Stimulated activated CD8-positive, alpha-beta memory T cell treated with anti-CD3 and anti-CD28 coated beads, Interleukin-4, amount 100 ng/mL, for 48 hours (primary cell): ENCODE measurements at regions not wholly inside any gene's neighbourhood (a gene's known extent, or its start where the extent isn't known, plus 50 kb on each side); places are given as distances from the start of the nearest gene placed in this dataset.
"Not testable (repeated sequence)": the region's sequence is repeated elsewhere in the genome, so short reads cannot be mapped to it uniquely, and the experiment has no call there.

Experiments used
- DNase-seq: peaks from one replicate; pipeline ENCODE4 v3.0.0-alpha.2; 2020

GRCh38 chr13:23947893-23948292 lies 50.6 kb upstream of the C1QTNF9B start:
- no peak for DNase-seq

GRCh38 chr13:23949200-23949599 lies 51.9 kb upstream of the C1QTNF9B start:
- no peak for DNase-seq

- no peak for DNase-seq
These were observed 52.4 kb upstream of the C1QTNF9B start for GRCh38 chr13:23949736-23950135.

- no peak for DNase-seq
These were observed 53.6 kb upstream of the C1QTNF9B start for GRCh38 chr13:23950736-23951510.

- DNase-seq: no peak
These were observed 55.5 kb upstream of the C1QTNF9B start for GRCh38 chr13:23952796-23953195.

GRCh38 chr13:23953860-23954512 lies 56.7 kb upstream of the C1QTNF9B start:
- DNase-seq: no peak

- DNase-seq: no peak
These were observed 57.8 kb upstream of the C1QTNF9B start for GRCh38 chr13:23955064-23955463.

GRCh38 chr13:23956106-23956505 lies 58.8 kb upstream of the C1QTNF9B start:
- DNase-seq: no peak

- DNase-seq: no peak
These were observed 60.7 kb upstream of the C1QTNF9B start for GRCh38 chr13:23957981-23958380.

GRCh38 chr13:23959231-23959862 lies 62.0 kb upstream of the C1QTNF9B start:
- no peak for DNase-seq

GRCh38 chr13:23960566-23961156 lies 63.4 kb upstream of the C1QTNF9B start:
- no peak for DNase-seq

GRCh38 chr13:23963184-23963931 lies 66.1 kb upstream of the C1QTNF9B start:
- no peak for DNase-seq

- DNase-seq: no peak
These were observed 66.6 kb upstream of the C1QTNF9B start for GRCh38 chr13:23963947-23964346.

- DNase-seq: no peak
These were observed 68.0 kb upstream of the C1QTNF9B start for GRCh38 chr13:23965346-23965745.

- no peak for DNase-seq
These were observed 69.0 kb upstream of the C1QTNF9B start for GRCh38 chr13:23966221-23966690.

GRCh38 chr13:23966691-23967615 lies 69.7 kb upstream of the C1QTNF9B start:
- no peak for DNase-seq

GRCh38 chr13:23967792-23968191 lies 70.5 kb upstream of the C1QTNF9B start:
- DNase-seq: not testable (repeated sequence)

GRCh38 chr13:23969647-23970046 lies 72.3 kb upstream of the C1QTNF9B start:
- no peak for DNase-seq

GRCh38 chr13:23979361-23980159 lies 82.3 kb upstream of the C1QTNF9B start:
- DNase-seq: peak; percentile 54

- peak; percentile 96 for DNase-seq
These were observed 82.9 kb upstream of the C1QTNF9B start for GRCh38 chr13:23980160-23980551.

GRCh38 chr13:23983671-23984070 lies 86.4 kb upstream of the C1QTNF9B start:
- DNase-seq: no peak
